GM18861 (cell line): ENCODE measurements at regions not wholly inside any gene's neighbourhood (a gene's known extent, or its start where the extent isn't known, plus 50 kb on each side); places are given as distances from the start of the nearest gene placed in this dataset.

Experiments
- ATAC-seq: cut with Tn5 transposase; IDR thresholded peaks from one replicate; pipeline ENCODE4 v1.9.1; 2021; ENCODE audit not compliant: unreplicated experiment

DNA sequence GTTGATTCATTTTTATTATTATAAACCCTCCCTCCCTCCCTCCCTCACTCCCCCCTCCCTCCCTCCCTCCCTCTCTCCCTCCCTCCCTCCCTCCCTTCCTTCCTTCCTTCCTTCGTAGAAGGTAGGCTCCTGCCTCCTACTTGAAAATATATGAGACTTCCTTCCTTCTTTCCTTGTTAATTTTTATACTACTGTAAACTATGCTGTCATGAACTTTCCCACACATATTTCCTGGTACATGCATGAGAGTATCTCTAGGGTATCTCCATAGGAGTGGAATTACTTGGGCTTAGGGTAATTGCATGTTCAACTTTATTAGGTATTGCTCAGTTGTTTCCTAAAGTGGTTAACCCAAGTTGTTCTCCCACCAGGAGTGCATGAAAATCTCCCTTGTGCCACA, 330.6 kb downstream of the KCNRG start:
- no peak for ATAC-seq

DNA sequence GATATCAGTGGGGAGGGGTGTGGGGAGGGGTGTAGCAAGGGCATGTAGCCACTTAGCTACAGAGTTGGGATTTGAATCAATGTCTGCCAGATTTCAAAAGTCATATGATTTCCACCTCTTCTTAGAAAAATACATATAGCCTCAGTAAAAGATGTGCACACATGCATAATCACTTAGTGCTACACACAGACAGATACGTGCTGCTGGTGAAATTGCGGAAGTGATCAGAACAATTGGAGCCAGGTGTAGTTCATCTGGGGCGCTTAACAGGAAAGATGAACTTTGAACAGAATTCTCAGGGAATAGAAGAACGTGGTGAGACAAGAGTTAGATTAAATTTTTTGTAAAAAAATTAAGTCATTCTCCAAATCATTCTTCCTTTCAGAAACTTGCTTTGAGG, 333.1 kb downstream of the KCNRG start:
- no peak for ATAC-seq

GRCh38 chr13:50352720-50353480, 337.7 kb downstream of the KCNRG start:
- no peak for ATAC-seq

GRCh38 chr13:50353651-50354415, 338.6 kb downstream of the KCNRG start:
- no peak for ATAC-seq

DNA sequence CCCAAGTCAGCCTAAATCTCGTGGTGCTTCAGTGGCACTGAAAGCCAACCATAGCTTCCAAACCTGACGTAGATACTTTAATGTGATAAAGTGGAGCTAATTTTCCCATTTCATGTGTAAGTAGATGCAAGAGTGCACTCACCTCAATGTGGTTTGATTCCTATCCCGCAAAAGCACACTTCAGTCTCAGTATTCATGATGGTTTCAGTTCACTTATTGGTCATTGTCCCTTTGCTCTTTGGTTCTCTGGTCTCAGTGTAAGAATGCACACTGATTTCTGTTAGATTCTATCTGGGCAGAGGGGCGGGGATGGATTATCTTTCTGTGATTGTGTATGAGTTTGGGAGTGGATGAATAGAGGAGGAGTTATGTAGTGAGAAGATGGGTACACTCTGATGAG, 340.6 kb downstream of the KCNRG start:
- ATAC-seq, result peak; percentile 67

GRCh38 chr13:50357136-50357535, 341.9 kb downstream of the KCNRG start:
- ATAC-seq, result no peak

DNA sequence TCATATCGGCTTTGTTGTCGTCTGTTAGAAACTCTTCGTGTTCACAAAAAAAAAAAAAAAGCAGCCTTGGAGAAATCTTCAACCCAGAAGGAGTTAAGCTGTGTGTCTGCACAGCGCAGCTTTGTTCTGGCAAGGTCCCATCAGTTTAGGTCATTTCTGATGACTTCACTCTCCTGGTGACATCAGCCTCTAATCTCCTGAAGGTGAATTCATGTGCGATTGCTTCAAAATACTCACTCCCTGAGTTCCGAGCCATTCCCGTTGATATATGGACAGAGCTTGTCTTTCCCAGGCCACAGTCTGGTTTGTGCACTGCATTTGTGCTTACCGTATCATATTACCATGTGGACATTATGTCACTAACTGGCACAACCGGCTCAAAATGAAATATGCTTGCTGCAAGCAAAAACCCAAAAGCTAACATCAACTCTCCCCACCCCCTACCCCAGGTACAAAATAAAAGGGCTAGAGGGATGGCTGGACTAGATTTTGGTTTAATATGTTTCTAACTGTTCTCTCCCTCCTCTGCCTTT, 342.4 kb downstream of the KCNRG start:
- no peak for ATAC-seq

- no peak for ATAC-seq
These were observed 343.2 kb downstream of the KCNRG start for GRCh38 chr13:50358231-50359040.

- no peak for ATAC-seq
These were observed 343.8 kb downstream of the KCNRG start for GRCh38 chr13:50359041-50359367.

GRCh38 chr13:50359779-50360178, 344.5 kb downstream of the KCNRG start:
- ATAC-seq, result no peak

DNA sequence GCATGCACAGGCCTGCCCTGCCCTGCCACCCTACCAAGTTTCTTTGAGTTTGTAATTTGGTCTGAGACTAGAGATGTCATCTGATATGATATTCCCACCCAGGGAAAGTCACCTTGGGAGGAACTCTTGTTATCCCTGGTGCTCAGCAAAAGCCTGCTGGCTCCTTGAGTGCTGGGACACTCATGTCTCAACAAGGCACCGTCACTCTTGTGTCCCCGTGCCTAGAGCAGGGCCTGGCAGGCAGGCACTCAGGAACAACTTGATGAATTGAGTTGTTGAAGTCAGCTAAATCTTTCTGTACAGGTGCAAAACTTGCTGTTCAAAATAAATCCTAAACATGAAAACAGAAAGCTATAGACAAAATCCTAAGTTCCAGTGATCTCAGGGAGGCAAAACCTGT, 345.4 kb downstream of the KCNRG start:
- ATAC-seq, result no peak

GRCh38 chr13:50361282-50361681, 346.0 kb downstream of the KCNRG start:
- ATAC-seq, result no peak

DNA sequence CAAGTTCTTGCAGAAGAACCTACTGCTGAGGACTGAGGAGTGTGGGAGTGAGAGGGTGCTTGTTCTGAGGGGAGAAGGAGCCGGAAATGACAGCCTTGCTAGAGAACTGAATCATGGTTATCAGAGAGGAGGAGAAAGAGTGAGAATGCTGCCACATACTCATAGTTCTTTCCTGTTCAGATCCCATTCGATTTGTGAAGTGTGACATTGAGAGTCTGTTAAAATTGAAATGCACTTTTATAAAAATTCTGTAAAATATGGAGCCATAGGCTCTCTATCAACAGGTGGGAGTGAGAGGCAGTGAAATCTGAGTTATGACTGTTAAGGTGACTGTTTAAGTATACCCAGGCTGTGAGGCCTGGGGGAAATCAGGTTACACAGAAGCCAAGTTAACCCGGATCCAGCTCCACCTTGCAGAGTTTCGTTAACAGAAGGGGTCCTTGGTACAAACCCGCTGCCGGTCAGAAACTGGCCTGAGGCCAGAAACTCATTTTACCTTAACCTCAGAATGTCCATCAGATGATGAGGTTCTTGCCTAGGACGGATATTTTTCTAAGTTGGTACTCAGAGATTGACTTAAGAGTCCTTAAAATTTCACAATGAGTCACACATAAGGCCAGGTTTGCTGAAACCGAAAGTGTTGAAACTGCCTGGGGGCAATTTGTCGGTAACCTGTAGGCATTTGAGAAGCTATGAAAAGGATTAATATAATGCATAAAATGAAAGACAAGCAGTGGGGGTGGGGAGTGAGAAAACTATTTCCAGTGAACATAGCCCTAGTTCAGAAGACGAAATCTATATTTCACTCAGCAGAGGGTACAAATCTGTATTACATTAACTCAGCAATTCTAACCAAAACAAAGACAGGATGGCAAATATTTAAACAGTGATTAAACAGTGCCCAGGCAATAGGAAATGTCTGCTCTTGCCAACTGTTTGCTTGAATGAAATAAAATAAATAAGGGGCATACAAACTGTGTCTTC, 350.5 kb downstream of the KCNRG start:
- ATAC-seq, result peak; percentile 50

- peak; percentile 39 for ATAC-seq
These were observed 351.4 kb downstream of the KCNRG start for GRCh38 chr13:50366488-50367174.

GRCh38 chr13:50369646-50370045, 354.4 kb downstream of the KCNRG start:
- no peak for ATAC-seq

GRCh38 chr13:50370303-50370950, 355.2 kb downstream of the KCNRG start:
- peak; percentile 59 for ATAC-seq

DNA sequence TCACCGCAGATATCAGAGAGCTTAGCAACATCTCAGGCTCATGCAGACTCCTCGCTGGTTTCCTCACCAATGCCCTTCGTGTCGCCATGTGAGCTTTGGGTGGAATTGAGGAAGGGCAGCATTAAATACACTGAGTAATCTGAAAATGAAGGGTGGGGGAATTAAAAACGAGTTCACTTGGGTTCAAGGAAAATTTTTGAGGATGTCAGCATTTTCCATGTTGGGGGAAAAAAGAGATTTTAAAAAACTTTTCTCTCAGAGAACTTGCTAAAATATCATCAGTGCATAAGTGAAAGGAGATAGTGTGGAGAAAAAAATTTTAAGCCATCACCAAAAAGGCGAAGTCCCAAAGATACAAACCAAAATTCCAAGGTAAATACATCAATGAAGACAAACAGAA, 359.3 kb downstream of the KCNRG start:
- no peak for ATAC-seq

GRCh38 chr13:50375792-50376191, 360.5 kb downstream of the KCNRG start:
- ATAC-seq, result no peak

DNA sequence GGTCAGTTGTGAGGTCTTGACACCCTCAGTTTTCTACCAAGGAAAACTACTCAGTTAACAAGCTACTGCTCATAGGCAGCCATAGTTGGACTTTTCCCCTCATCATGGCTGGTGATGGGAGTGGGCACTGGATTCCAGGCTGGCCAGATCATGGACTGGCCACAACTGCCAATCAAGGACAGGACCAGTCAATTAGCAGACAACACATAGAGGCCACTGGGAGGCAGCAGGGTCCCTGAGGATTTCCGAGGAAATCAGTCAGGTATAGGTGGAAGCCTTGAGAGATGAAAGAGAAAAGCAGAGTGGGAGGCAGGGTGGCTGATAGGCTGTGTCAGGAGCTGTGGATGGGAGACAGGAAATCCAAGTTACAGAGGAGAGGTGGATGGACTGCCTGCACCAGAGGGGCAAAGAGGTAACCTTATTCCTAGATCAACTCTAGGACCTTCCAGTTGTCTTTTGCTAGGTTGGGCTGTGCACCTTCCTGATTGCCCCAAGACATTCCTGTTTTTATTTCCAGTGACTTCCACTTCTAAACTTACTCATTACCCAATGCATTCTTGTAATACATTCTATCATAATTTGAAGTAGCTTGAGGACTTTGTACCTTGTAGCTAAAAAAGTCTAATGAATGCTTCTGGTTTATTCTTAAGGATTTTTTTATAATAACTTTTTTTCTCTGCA, 361.8 kb downstream of the KCNRG start:
- ATAC-seq, result no peak
